ENCODE measurements at regions not wholly inside any gene's neighbourhood (a gene's known extent, or its start where the extent isn't known, plus 50 kb on each side); places are given as distances from the start of the nearest gene placed in this dataset.

DNA sequence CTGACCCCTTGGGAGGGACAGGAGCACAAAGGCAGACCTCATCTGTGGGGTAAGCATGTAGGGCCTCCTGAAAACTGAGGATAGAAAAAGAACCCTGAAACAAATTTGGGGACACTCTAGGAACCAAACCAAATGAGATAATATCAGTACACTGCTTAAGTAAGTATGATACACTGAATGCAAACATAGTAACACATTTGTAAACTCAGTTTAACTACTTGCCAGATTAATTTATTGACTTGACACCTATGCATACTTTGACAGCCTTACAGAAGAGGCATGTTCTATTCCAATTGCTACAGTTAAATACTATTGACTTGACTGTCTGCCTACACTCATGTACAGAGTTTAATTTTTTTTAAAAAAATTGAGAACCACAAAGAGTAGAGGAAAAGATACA, 1070.8 kb upstream of the SEMA6A start:
- H3K4me1 ChIP-seq, result no peaks in the 10 kb centered on the region
- H3K36me3 ChIP-seq, result no peaks in the 10 kb centered on the region
- no peaks in the 10 kb centered on the region for H3K27me3 ChIP-seq (ENCODE audit: low read depth)
- H3K9me3 ChIP-seq (replicated peaks), result no peaks in the 10 kb centered on the region
- DNase-seq, result no peak
- intact Hi-C loops (cut with micrococcal nuclease), result no loop called here
- no peak overlapping the region for H3K27ac ChIP-seq (replicated peaks)
- TF ChIP-seq, protein P1, sequence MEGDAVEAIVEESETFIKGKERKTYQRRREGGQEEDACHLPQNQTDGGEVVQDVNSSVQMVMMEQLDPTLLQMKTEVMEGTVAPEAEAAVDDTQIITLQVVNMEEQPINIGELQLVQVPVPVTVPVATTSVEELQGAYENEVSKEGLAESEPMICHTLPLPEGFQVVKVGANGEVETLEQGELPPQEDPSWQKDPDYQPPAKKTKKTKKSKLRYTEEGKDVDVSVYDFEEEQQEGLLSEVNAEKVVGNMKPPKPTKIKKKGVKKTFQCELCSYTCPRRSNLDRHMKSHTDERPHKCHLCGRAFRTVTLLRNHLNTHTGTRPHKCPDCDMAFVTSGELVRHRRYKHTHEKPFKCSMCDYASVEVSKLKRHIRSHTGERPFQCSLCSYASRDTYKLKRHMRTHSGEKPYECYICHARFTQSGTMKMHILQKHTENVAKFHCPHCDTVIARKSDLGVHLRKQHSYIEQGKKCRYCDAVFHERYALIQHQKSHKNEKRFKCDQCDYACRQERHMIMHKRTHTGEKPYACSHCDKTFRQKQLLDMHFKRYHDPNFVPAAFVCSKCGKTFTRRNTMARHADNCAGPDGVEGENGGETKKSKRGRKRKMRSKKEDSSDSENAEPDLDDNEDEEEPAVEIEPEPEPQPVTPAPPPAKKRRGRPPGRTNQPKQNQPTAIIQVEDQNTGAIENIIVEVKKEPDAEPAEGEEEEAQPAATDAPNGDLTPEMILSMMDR (IDR thresholded peaks at IDR 0.05; ENCODE audit: borderline replicate concordance), result no peak
- H3K4me3 ChIP-seq, result no peak overlapping the region

DNA sequence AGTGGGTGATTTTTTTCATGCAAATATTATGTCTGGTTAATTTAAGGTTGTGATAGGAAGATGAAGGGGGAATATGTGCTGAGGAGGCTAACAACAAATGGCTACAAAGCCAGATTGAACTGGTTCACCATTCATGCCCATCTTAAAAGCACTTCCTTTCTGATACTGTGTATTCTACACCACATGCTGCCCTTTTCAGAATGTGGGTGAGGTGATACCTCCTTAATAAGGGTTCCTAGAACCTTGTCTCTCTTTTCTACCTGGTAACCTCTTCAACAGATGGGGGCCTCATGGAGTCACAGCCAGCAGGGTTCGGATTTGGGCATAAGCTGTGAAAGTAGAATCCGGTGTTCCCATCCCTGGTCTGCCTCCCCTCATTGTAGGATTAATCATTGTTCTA, 1064.0 kb upstream of the SEMA6A start:
- Histone ChIP-seq H3K4me1 (no peaks in the 10 kb centered on the region), H3K4me3 (no peak overlapping the region), H3K36me3 (no peaks in the 10 kb centered on the region), H3K9me3 (replicated peaks) (no peaks in the 10 kb centered on the region), H3K27ac (replicated peaks) (no peak overlapping the region), H3K27me3 (ENCODE audit: low read depth) (no peaks in the 10 kb centered on the region)
- intact Hi-C loops (cut with micrococcal nuclease), result no loop called here
- no peak for DNase-seq
- TF ChIP-seq, protein P1 (IDR thresholded peaks at IDR 0.05; ENCODE audit: borderline replicate concordance), result no peak

DNA sequence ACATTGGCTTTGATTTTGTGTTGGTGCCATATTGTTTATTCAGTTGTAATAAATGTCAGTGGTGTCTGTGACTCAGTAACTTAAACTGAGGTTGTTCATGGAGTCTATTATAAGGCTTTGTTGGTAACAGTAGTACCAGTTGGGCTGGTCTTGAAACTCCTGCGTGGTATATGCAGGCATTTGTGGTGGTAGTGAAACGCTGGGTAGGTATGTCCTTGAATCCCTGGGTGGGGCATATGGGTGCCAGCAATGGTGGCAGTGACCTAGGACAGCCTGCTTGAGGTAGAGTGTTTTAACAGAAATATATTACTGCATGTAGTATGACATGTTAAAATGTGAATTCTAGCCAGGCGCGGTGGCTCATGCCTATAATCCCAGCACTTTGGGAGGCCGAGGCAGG, 1058.5 kb upstream of the SEMA6A start:
- intact Hi-C loops (cut with micrococcal nuclease), result no loop called here
- Histone ChIP-seq H3K36me3 (no peaks in the 10 kb centered on the region), H3K27me3 (ENCODE audit: low read depth) (no peaks in the 10 kb centered on the region), H3K9me3 (replicated peaks) (peaks cover 40% of the 10 kb centered on the region), H3K4me3 (no peak overlapping the region), H3K27ac (replicated peaks) (no peak overlapping the region), H3K4me1 (no peaks in the 10 kb centered on the region)
- no peak for DNase-seq
- TF ChIP-seq, protein P1 (IDR thresholded peaks at IDR 0.05; ENCODE audit: borderline replicate concordance), result no peak

DNA sequence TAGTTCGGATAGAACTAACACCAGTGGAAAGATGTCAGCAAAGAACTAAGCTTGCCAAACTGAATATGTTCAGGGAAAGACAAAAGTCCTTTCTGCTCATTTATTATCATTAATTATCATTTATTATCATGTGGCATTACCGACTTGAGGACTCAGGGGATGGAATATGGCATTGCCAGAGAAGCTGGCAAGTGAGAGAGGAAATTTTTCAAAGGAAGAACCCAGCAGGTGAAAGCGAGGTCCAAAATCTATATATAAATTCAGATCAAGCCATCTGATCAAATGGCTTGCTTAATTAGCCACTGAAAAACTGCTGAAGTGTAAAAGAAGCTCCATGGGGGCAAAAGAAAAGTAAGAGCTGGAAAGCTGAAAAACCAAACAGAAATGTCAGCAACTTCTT, 1049.6 kb upstream of the SEMA6A start:
- TF ChIP-seq, protein P1 (IDR thresholded peaks at IDR 0.05; ENCODE audit: borderline replicate concordance), result no peak
- no peak overlapping the region for H3K27ac ChIP-seq (replicated peaks)
- peaks cover 35% of the 10 kb centered on the region for H3K9me3 ChIP-seq (replicated peaks)
- no peaks in the 10 kb centered on the region for H3K4me1 ChIP-seq
- intact Hi-C loops (cut with micrococcal nuclease), result no loop called here
- H3K36me3 ChIP-seq, result no peaks in the 10 kb centered on the region
- DNase-seq, result no peak
- no peaks in the 10 kb centered on the region for H3K27me3 ChIP-seq (ENCODE audit: low read depth)
- H3K4me3 ChIP-seq, result no peak overlapping the region

DNA sequence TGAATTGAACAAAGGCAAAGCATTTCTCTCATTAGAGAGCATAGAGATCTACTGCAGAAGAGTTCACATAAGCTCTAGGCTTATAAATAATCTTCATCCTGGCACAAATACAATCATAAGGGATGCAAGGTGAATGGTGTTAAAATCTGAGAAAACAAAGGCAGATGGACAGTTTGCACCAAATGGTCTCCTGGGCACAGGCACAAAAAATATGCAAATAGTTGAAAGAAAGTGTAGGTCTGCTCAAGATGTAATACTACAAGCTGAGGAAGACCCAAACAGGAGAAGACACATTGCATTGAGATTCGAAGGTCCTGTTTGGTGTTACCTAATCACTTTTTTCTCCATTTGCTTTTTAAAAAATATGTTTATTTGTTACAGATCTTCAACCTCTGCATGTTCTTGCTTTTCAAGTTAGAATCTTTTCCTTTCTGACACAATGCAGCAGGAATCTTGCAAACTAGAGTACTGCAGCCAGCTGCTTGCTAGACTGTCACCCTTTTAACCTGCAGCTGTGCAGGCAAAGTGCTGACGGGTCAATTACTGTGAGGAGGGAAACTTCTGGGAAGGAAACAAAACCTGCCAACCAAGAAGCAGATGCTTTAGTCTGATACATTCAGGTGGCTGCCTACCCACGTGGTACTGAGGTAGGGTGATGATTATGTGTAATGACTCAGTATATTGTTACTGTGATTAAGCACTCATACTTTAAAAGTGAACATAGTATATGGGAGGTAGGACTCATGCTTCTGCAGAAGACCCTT, 1048.6 kb upstream of the SEMA6A start:
- H3K4me3 ChIP-seq, result no peak overlapping the region
- peaks cover 25% of the 10 kb centered on the region for H3K9me3 ChIP-seq (replicated peaks)
- DNase-seq, result no peak
- intact Hi-C loops (cut with micrococcal nuclease), result no loop called here
- H3K27ac ChIP-seq (replicated peaks), result no peak overlapping the region
- no peaks in the 10 kb centered on the region for H3K27me3 ChIP-seq (ENCODE audit: low read depth)
- H3K36me3 ChIP-seq, result no peaks in the 10 kb centered on the region
- TF ChIP-seq, protein P1 (IDR thresholded peaks at IDR 0.05; ENCODE audit: borderline replicate concordance), result no peak
- H3K4me1 ChIP-seq, result no peaks in the 10 kb centered on the region

Measured in left ventricle myocardium inferior (tissue), 1 donor.